SK-MEL-5 (cell line): ENCODE measurements at regions not wholly inside any gene's neighbourhood (a gene's known extent, or its start where the extent isn't known, plus 50 kb on each side); places are given as distances from the start of the nearest gene placed in this dataset.

ENCODE experiments used
- DNase-seq: peaks from one replicate; pipeline ENCODE4 v3.0.0-alpha.2; 2016; ENCODE audit warnings: low read depth, low spot score
- in situ Hi-C: cut with HindIII; loops from 2 replicates; pipeline ENCODE4 v1.10.0; 2016; ENCODE audit warnings: low sequenced_read_pairs, high pct_unique_total_duplicates, low pct_unique_long_range_greater_than_20kb
- small RNA-seq, 2 experiments: library from RNA; depleted of rRNA; stranded (forward); fragments of <200 nt; gene quantifications; one replicate each; pipeline ENCODE3, GENCODE V24; 2014

GRCh38 chr5:111589316-111589715 lies 77.0 kb upstream of the STARD4 start:
- no peak for DNase-seq
- in situ Hi-C loops = no loop called here

- no peak for DNase-seq
- in situ Hi-C loops = no loop called here
Measured at GRCh38 chr5:111587728-111588127, 75.4 kb upstream of the STARD4 start.

- DNase-seq = no peak
- in situ Hi-C loops = no loop called here
Measured at GRCh38 chr5:111585946-111586345, 73.6 kb upstream of the STARD4 start.

GRCh38 chr5:111585291-111585690 lies 73.0 kb upstream of the STARD4 start:
- DNase-seq = no peak
- in situ Hi-C loops = no loop called here

DNA sequence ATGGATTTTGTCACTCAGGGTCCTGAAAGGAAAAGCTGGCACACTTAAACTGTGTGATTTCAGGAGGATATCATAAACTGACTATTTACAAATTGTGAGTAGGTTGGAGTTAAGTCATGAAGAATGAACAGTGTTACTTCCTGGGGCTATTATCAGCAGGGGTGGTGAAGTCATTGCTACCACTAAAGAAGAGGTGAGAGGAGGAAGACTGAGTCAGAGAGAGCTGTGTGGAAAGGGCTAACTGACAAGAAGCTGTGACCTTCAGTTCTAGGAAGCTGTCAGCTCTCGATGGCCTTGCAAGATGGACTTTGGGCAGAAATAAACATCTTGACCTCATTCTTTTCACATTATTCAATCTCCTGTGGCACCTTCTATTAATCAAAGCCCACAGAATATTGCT lies 72.3 kb upstream of the STARD4 start:
- DNase-seq = no peak
- in situ Hi-C loops = no loop called here

DNA sequence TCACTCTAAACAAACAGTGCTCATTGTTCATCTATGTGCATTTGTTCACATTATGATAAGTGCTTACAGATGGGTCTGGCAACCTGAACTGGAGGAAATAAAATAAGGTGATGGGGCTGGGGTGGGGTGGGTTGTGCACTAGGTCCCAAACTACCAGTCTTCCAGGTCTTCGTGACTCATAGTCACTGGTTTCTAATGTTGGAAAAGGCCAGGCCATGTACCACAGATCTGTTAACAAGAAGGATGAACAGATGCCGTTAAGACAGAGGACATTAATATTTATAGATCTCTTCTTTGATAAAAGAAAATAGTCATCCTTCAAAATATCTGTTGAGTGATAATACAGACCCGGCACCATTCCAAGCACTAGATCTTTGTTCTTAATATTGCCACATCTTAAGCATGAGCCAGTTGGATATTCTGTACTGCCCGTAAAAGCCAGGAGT lies 71.4 kb upstream of the STARD4 start:
- in situ Hi-C loops = no loop called here
- no peak for DNase-seq

GRCh38 chr5:111582993-111583601 lies 70.8 kb upstream of the STARD4 start:
- in situ Hi-C loops = no loop called here
- no peak for DNase-seq

- no peak for DNase-seq
- in situ Hi-C loops = no loop called here
Measured at GRCh38 chr5:111582451-111582850, 70.1 kb upstream of the STARD4 start.

DNA sequence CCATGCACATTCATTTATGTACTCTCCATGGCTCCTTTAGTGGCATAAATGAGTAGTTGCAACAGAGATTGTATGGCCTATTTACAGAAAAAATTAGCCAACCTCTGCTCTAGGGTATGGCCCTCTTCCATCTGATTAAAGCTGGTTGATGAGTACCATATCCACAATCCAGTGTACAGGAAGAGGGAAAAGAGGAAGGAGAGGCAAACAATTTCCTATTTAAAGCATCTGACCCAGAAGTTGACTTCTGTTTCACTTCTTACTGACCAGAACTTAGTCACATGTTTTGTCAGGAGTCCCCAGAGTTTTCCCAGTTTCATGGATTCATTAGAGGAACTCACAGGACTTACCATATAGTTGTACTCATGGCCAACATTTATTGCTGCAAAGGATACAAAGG lies 68.6 kb upstream of the STARD4 start:
- DNase-seq = no peak
- in situ Hi-C loops = no loop called here

DNA sequence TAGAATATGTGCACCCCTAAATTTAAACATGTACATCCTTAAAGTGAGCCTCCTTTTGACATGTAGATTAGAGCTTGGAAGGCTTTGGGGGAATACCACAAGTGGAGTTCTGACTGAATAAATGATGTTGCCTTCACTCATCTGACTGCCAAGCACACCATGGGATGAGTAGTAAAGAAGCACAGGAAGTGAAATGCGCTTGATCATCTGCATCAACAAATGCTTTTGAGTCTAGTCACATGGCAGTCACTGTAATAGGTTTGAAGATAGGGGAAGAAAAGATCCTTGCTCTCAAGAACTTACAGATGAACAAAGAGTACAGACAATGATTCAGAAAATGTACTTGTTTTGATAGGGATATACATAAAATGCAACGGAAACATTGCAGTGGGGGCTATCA lies 62.0 kb upstream of the STARD4 start:
- no peak for DNase-seq
- in situ Hi-C loops = no loop called here

DNA sequence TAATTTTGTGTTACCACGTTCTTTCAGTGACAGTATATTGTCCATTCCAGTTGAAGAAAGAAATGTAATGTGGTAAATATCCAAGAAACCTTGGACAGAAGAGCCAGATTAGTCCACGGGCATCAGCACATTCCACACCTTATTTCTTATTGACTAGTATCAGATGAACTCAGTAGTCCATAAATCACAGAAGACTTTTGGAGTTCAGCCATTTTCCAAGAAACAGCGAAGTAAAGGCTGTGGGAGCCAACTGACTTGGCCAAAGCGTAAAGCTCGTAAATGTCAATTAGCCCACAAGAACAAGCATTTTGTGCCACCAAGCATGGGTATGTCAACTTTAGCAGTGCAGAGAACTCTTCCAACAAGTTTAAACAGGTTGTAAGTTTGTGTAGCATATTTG lies 60.2 kb upstream of the STARD4 start:
- no peak for DNase-seq
- in situ Hi-C loops = no loop called here

DNA sequence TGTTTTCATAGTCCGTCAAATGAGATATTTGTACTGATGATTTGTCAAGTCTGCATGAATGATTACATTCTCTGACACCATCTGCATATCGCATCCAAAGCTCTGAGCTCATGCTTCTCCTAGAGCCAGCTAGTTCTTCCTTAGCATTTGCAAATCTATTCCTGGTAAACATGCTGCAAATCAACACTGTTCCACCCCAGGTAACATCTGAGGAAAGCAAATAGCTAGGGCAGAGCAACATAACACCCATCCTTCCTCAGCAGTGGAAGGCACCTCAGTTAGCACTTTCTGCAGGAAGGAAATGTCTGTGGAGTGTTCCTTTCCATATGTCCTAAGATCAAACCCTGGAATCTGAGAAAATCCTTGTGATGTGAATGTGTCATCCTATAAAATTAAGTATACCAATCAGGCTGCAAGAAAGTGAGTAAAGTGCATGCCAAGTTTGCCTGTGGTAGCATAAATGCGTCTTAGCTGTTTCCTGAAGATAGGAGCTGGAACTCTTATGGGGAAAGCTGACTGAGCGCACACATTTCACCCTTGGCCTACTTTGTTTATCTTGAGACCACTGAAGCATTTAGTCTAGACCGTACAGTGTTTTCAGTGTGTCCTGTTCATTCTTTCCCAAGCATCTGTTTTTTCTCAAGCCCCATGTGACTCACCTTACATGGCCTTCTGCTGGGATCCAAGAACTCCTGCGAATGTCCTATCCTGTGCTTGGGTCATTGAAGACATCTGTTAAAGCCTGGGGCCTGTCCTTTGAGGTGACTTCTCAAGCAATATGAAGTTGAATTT lies 50.9 kb upstream of the STARD4 start:
- no peak for DNase-seq
- in situ Hi-C loops = no loop called here

GRCh38 chr5:111562561-111562960 lies 50.2 kb upstream of the STARD4 start:
- in situ Hi-C loops = no loop called here
- no peak for DNase-seq

Small RNAs in the stretch of these regions (small RNA-seq; reads per million reads assigned to genes)
- 0 reads per million in 2 experiments for gene AC008967.1
- 0 reads per million in 2 experiments for gene HMGN1P13
